Fibroblast of the aortic adventitia (primary cell): ENCODE measurements at regions not wholly inside any gene's neighbourhood (a gene's known extent, or its start where the extent isn't known, plus 50 kb on each side); places are given as distances from the start of the nearest gene placed in this dataset.

Experiments used
- DNase-seq: peaks from one replicate; pipeline ENCODE4 v3.0.0-alpha.2; 2010; ENCODE audit warnings: low read depth
- H3K4me3 ChIP-seq: 2 replicates; pipeline ENCODE4 v1.5.1; 2011; ENCODE audit warnings: low read depth, mild to moderate bottlenecking, control low read depth, low read length, moderate library complexity
- TF ChIP-seq, protein P1 (sequence below): IDR thresholded peaks from 2 replicates; pipeline ENCODE4 v1.5.1; 2011; ENCODE audit warnings: mild to moderate bottlenecking, low read length, control low read depth, inconsistent platforms; ENCODE audit not compliant: insufficient read depth

DNA sequence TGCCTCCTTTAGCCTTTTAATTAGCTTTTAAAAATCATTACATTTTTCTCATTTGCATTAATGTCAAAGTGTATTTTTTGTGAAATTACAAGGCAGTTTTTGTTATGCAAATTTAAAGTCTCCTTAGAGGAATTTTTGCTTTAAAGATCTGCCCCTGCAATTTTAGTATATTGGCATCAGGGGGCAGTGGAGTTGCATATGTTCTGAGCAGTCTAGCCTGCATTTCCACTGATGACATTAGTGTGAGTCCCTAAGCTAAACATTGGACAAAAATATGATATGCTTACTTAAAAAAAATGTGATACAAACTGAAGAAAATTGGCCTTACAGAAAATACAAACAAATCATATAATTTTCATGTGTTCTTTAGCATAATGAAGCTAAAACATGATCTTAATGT lies 426.5 kb downstream of the SLC4A3 start:
- H3K4me3 ChIP-seq, result no peak overlapping the region
- DNase-seq, result no peak
- TF ChIP-seq, protein P1, sequence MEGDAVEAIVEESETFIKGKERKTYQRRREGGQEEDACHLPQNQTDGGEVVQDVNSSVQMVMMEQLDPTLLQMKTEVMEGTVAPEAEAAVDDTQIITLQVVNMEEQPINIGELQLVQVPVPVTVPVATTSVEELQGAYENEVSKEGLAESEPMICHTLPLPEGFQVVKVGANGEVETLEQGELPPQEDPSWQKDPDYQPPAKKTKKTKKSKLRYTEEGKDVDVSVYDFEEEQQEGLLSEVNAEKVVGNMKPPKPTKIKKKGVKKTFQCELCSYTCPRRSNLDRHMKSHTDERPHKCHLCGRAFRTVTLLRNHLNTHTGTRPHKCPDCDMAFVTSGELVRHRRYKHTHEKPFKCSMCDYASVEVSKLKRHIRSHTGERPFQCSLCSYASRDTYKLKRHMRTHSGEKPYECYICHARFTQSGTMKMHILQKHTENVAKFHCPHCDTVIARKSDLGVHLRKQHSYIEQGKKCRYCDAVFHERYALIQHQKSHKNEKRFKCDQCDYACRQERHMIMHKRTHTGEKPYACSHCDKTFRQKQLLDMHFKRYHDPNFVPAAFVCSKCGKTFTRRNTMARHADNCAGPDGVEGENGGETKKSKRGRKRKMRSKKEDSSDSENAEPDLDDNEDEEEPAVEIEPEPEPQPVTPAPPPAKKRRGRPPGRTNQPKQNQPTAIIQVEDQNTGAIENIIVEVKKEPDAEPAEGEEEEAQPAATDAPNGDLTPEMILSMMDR, result no peak

DNA sequence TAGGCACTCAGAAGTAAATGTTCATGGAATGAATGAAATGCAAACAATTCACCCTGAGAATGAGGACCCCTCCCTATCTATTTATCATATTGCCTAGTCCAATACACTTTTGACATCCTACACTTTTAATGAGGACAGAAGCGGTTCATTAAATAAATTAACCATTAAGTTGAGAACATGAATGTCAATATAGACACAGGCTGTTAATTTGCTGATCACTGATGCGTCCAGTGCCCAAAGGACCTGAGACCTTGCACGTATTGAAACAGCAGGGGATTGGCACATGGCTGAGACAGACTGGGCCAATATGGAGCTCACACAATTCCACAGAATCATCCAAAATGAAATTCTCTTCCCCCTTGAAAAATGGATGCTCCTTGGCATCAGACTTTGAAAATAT lies 430.0 kb downstream of the SLC4A3 start:
- no peak overlapping the region for H3K4me3 ChIP-seq
- DNase-seq, result no peak
- TF ChIP-seq, protein P1, result no peak

DNA sequence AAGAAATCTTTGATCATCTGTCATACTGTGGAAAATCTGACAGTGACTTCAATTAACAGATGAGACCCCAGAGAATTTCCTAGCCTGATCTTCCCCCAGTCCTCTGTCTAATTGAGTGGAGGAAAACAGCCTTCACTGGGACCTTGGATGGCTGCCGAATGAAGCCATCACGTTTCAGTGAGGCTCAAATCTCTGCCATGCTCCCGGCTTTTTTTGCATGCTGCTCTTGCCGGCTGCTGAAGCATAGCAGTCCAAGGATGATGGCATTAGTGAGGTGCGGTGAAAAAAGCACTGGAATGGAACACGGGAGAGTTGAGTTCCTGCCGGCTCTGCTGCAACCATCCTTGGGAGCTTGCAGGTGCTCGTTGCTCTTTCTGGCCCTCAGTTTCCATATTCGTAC lies 430.5 kb downstream of the SLC4A3 start:
- TF ChIP-seq, protein P1, result no peak
- no peak for DNase-seq
- no peak overlapping the region for H3K4me3 ChIP-seq

DNA sequence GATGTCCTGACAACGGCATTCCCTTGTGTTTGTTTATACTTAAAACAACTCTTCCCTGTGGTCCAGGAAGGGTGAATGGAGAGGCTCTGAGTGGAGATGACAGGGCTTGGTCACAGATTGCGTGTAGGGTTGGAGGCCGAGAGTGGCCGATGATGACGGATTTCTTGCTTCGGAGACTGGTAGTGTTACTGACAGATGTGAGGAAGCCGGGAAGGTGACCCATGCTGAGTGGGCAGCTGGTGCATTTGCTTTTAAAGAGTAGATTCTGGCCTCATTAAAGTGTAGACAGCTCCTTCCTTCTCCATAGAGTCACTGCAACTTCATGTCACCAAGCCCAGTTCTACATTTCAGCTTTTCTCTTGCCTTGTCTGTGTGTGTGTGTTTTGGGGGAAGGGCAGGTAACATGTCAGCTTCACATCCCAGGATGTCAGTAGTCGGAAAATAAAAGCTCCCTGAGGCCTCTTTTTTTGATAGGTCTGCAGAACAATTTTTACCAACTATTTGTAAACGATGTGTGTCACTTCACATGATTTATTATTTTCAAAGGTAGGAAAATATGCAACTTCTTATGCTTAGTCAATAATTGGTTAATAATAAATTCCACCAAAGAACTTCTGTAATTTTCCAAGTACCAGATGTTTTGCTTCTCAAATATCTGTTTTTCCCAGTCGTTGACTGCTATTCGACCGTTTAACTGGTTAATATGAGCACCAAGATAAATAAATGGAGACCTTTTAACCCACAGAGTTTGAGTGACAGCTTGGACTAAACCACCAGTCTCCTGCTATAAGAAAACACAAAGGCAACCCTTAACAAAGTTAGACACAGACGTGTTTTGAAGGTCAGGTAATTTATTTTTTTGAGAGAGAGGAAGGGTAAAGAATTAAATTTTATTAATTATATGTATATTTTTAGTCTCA lies 436.9 kb downstream of the SLC4A3 start:
- DNase-seq, result no peak
- TF ChIP-seq, protein P1, result no peak
- no peak overlapping the region for H3K4me3 ChIP-seq

DNA sequence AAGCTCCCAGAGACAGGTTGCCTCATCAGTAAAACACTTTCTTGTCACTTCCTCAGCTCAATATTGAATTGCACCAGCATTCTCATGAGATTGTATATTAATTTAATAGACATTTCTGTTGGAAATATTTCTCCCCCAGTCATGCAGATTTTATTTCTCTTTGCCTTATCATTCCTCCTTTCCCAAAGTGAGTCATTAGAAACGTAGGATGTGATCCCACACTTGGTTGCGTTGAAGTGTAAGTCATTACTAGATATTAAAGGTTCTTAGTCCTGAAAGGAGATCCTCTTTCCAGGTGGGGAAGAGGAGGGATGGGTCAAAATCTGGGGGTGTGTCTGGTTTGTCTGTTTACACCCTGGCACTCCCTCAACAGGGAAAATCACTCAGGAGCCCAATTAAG lies 438.2 kb downstream of the SLC4A3 start:
- no peak for DNase-seq
- no peak overlapping the region for H3K4me3 ChIP-seq
- TF ChIP-seq, protein P1, result no peak

DNA sequence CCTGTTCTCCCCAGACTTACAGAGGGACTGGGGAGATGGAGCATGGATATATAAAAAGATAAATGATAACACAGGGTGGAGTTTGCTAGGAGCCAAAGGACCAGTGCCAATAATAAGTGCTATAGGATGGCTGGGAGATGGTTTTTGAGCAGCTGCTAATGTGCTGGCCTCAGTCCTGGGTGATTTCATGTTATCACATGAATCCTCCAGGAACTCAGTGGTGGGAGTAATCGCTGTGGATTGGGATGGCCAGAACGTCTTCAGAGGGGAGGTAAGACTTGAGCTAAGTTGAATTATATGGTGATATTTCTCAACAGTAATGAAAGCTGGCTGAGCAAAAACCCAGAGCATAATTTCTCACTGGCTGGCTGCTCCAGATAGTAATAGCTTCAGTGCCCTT lies 441.4 kb downstream of the SLC4A3 start:
- DNase-seq, result peak; percentile 44
- H3K4me3 ChIP-seq, result no peak overlapping the region
- TF ChIP-seq, protein P1, result no peak

DNA sequence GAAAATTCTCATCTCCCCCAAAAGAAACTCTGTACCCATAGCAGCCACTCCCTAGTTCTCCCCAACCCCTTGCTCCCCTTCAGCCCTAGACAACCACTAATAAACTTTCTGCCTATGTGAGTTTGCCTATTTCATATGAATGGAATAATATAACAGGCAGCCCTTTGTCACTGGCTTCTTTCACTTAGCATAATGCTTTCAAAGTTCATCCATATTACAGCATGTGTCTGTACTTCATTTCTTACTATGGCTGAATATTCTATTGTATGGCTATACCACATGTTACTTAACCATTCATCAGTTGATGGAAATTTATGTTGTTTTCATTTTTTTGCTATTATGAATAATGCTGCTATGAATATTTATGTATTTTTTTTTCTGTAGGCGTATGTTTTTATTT lies 442.9 kb downstream of the SLC4A3 start:
- H3K4me3 ChIP-seq, result no peak overlapping the region
- TF ChIP-seq, protein P1, result no peak
- DNase-seq, result no peak
